Suprapubic skin (tissue), 3 donors: ENCODE measurements at regions not wholly inside any gene's neighbourhood (a gene's known extent, or its start where the extent isn't known, plus 50 kb on each side); places are given as distances from the start of the nearest gene placed in this dataset.

Source experiments
- EP300 ChIP-seq: sonication (generic); formaldehyde crosslinking; IDR thresholded peaks from one replicate; pipeline ENCODE4 v1.6.1; 2017; ENCODE audit warnings: antibody characterized with exemption
- POLR2A ChIP-seq, 2 donors: fragments of 450-650 bp; IDR thresholded peaks; one replicate each; pipeline ENCODE4 v1.6.1; 2017; ENCODE audit warnings: antibody characterized with exemption in 2 of 2, mild to moderate bottlenecking in 2 of 2, moderate library complexity in 2 of 2
- TF ChIP-seq, protein P1 (sequence below), 2 donors: fragments of 200-600 bp in 1 of 2; fragments of 450-650 bp in 1 of 2; sonication (generic) in 1 of 2; IDR thresholded peaks; one replicate each; pipeline ENCODE4 v1.5.1; 2016 to 2019; ENCODE audit warnings: antibody characterized with exemption in 2 of 2, mild to moderate bottlenecking in 1 of 2, moderate library complexity in 1 of 2

DNA sequence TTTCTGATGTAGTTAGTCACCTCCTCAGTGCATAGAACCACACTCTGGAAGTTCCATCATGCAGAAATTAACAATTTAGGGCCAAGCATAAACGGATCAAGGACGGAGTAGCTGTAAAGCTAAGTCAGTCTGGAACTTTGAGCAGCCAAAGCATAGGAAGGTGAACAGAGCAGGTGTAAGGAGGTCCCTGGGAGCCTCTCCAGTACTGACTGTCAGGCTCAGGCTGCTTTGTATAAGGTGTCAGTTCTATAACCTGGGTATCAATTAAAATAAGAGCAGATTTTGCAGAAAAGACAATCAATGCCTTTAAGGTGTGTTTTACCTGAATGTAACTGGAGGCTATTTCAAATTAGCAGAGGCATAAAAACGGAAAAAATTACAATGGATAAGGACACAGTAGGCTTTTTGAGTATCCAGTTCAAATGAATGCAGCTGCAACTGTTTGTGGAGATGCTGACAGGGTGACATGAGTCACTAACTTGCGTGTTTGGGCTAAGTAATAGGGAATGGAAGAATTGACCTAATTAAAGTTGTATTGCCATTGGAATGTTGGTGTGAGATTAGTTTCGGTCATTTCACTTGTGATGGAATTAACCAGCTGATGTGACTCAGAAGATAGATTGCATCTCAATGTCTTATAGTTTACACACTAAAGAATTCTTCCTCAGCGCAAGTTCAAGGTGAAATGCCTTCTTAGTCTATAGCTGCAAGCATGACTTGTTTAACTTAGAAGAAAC is 417.9 kb upstream of the CNTNAP2 start:
- TF ChIP-seq, protein P1, sequence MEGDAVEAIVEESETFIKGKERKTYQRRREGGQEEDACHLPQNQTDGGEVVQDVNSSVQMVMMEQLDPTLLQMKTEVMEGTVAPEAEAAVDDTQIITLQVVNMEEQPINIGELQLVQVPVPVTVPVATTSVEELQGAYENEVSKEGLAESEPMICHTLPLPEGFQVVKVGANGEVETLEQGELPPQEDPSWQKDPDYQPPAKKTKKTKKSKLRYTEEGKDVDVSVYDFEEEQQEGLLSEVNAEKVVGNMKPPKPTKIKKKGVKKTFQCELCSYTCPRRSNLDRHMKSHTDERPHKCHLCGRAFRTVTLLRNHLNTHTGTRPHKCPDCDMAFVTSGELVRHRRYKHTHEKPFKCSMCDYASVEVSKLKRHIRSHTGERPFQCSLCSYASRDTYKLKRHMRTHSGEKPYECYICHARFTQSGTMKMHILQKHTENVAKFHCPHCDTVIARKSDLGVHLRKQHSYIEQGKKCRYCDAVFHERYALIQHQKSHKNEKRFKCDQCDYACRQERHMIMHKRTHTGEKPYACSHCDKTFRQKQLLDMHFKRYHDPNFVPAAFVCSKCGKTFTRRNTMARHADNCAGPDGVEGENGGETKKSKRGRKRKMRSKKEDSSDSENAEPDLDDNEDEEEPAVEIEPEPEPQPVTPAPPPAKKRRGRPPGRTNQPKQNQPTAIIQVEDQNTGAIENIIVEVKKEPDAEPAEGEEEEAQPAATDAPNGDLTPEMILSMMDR (IDR thresholded peaks at IDR 0.05), result no peak
- no peak for TF ChIP-seq EP300
- TF ChIP-seq POLR2A (IDR thresholded peaks at IDR 0.05), result no peak
